ENCODE measurements at regions not wholly inside any gene's neighbourhood (a gene's known extent, or its start where the extent isn't known, plus 50 kb on each side); places are given as distances from the start of the nearest gene placed in this dataset.

DNA sequence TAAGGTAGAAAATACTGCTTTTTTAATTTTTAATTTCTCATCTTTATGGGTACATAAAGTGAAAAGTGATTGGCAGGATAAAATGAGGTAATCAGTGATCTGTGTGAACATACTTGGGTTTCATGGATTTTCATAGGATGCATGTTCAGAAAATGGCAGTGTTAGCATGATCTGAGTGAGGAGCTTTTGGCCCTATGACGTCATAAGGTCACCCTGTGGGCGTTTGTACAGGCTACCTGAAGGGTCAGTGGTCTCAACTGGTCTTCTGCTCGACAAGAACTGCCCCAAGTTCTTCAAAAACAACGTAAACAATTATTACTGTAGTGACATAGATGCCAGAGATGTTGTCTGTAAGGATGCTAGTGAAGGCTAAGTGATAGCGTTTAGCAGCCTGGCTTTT, 124.5 kb upstream of the OSTN start:
- Mint-ChIP-seq H3K4me1 (no peaks in the 10 kb centered on the region), H3K9me3 (peaks cover 12% of the 10 kb centered on the region), H3K36me3 (ENCODE audit: low read depth) (no peaks in the 10 kb centered on the region), H3K27me3 (ENCODE audit: low read depth) (no peaks in the 10 kb centered on the region), H3K4me3 (no peak overlapping the region), H3K27ac (ENCODE audit: unreplicated experiment) (no peak overlapping the region)
- TF ChIP-seq, protein P1, sequence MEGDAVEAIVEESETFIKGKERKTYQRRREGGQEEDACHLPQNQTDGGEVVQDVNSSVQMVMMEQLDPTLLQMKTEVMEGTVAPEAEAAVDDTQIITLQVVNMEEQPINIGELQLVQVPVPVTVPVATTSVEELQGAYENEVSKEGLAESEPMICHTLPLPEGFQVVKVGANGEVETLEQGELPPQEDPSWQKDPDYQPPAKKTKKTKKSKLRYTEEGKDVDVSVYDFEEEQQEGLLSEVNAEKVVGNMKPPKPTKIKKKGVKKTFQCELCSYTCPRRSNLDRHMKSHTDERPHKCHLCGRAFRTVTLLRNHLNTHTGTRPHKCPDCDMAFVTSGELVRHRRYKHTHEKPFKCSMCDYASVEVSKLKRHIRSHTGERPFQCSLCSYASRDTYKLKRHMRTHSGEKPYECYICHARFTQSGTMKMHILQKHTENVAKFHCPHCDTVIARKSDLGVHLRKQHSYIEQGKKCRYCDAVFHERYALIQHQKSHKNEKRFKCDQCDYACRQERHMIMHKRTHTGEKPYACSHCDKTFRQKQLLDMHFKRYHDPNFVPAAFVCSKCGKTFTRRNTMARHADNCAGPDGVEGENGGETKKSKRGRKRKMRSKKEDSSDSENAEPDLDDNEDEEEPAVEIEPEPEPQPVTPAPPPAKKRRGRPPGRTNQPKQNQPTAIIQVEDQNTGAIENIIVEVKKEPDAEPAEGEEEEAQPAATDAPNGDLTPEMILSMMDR (conservative IDR thresholded peaks at IDR 0.05): no peak
- no peak for DNase-seq (ENCODE audit: low read depth, low spot score)

DNA sequence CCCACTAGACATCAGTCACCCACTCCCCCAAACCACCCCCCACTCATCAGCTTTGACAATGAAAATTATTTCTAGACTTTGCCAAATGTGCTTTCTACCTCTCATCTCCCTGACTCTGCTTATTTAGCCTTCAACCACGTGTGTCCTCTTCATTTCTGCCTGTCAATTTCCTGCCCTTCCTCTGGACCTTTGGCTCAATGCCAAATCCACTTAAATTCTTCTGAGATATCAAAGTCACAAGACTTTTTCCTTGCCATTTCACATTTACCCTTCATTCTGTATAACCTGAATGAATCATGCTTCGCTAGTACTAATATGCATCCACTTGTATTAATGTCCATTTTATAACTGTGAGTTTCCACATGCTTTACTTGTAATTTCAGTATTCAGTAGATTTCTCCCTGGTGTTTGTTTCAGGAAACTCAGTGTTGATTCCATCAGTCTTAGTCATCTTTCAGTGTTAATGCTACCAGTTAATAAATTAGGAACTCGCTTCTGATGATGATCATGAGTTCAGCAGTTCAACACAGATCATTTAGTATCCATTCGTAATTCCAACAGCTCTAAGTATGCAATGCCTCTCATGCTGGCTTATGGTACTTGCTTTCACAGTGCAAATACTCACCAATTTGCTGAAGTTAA, 128.2 kb upstream of the OSTN start:
- no peaks in the 10 kb centered on the region for H3K4me1 Mint-ChIP-seq
- H3K27ac Mint-ChIP-seq (ENCODE audit: unreplicated experiment): no peak overlapping the region
- H3K9me3 Mint-ChIP-seq: no peaks in the 10 kb centered on the region
- H3K36me3 Mint-ChIP-seq (ENCODE audit: low read depth): no peaks in the 10 kb centered on the region
- H3K27me3 Mint-ChIP-seq (ENCODE audit: low read depth): no peaks in the 10 kb centered on the region
- no peak for DNase-seq (ENCODE audit: low read depth, low spot score)
- H3K4me3 Mint-ChIP-seq: no peak overlapping the region
- TF ChIP-seq, protein P1 (conservative IDR thresholded peaks at IDR 0.05): no peak

DNA sequence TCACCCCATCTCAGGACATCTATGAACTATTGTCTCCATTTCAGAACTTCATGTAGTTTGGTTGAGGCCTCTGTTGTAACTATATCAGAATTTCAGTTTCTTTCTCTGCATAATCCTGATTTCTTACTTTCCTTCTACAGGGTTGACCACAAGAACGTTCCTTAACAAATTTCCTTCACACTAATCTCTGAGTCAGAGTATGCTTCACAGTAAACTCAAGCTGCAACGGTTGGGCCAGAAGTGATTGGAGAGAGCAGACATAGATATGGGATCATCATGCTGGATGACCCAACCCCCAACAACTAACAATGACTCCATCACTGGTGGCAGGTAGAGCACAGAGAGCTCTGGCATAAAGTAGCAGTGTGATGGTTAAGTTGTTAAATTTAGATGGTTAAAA, 128.8 kb upstream of the OSTN start:
- H3K27ac Mint-ChIP-seq (ENCODE audit: unreplicated experiment): no peak overlapping the region
- H3K27me3 Mint-ChIP-seq (ENCODE audit: low read depth): no peaks in the 10 kb centered on the region
- no peaks in the 10 kb centered on the region for H3K4me1 Mint-ChIP-seq
- no peaks in the 10 kb centered on the region for H3K36me3 Mint-ChIP-seq (ENCODE audit: low read depth)
- no peaks in the 10 kb centered on the region for H3K9me3 Mint-ChIP-seq
- DNase-seq (ENCODE audit: low read depth, low spot score): no peak
- no peak overlapping the region for H3K4me3 Mint-ChIP-seq
- TF ChIP-seq, protein P1 (conservative IDR thresholded peaks at IDR 0.05): no peak

DNA sequence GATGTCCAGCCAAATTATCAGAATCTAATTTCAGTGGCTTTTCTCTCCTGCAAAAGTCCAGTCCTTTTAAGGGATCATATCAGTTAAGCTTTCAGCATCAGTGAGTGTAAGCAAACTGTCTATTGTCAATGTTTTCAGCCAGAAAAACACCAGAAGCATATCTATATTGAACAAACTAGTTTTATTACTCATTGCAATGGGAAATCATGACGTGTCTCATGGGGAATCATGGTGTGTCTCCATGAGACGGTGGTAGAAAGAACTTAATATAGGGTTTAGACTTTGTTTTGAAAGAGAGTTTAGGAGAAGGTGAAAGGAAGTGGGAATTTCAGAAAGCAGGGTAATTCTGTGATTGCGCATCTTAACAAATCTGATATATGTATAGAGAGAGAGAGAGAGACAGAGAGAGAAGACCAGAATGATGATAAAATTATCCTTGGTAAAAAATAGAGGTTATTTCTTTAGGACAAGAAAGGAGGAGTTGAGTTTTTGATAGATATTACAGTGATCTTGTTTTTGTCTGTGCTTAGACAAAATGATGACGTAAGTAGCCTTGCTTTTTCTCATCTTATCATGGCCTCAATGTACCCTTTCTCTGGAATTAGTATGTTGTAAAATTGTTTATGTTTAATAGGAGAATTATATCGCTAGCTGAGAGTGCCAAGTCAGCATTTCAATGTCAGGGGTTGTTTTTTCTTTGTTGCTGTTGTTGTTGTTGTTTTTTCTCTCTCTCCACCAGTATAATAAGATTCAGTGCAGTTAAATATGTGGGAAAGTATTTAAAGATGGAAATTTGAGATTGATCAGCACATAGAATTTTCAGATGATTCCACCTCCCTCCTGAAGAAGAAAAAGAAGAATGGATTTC, 129.9 kb upstream of the OSTN start:
- Mint-ChIP-seq H3K9me3 (no peaks in the 10 kb centered on the region), H3K4me3 (no peak overlapping the region), H3K36me3 (ENCODE audit: low read depth) (no peaks in the 10 kb centered on the region), H3K27ac (ENCODE audit: unreplicated experiment) (no peak overlapping the region), H3K4me1 (no peaks in the 10 kb centered on the region), H3K27me3 (ENCODE audit: low read depth) (no peaks in the 10 kb centered on the region)
- TF ChIP-seq, protein P1 (conservative IDR thresholded peaks at IDR 0.05): no peak
- DNase-seq (ENCODE audit: low read depth, low spot score): no peak

DNA sequence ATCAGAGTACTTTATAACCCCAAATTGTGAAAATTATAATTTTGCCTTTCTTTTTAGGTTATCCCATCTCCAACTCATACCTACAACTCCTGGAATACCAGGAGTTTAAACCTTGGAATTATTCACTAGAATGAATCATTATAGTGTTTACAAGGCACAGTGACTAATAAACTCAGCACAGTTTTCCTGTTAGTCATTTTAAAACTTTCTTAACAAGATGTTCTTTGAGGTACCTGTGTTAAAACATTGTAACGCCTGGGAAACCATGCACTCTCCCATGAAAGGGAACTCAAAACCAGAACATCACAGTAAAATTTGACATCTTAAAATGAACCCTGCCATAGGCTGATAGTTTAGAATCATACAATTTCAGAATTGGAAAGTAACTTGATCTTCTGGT, 132.4 kb upstream of the OSTN start:
- no peaks in the 10 kb centered on the region for H3K9me3 Mint-ChIP-seq
- no peak for DNase-seq (ENCODE audit: low read depth, low spot score)
- no peak overlapping the region for H3K4me3 Mint-ChIP-seq
- no peaks in the 10 kb centered on the region for H3K27me3 Mint-ChIP-seq (ENCODE audit: low read depth)
- no peaks in the 10 kb centered on the region for H3K4me1 Mint-ChIP-seq
- H3K36me3 Mint-ChIP-seq (ENCODE audit: low read depth): no peaks in the 10 kb centered on the region
- TF ChIP-seq, protein P1 (conservative IDR thresholded peaks at IDR 0.05): no peak
- no peak overlapping the region for H3K27ac Mint-ChIP-seq (ENCODE audit: unreplicated experiment)
